Activated CD8-positive, alpha-beta T cell treated with anti-CD3 and anti-CD28 coated beads for 36 hours (primary cell): ENCODE measurements at regions not wholly inside any gene's neighbourhood (a gene's known extent, or its start where the extent isn't known, plus 50 kb on each side); places are given as distances from the start of the nearest gene placed in this dataset.
"Not testable (repeated sequence)": the region's sequence is repeated elsewhere in the genome, so short reads cannot be mapped to it uniquely, and the experiment has no call there.

ENCODE experiments used
- ATAC-seq: fragments of 200-7000 bp; cut with Tn5 transposase; one replicate; pipeline ENCODE4 v1.10.0; 2021; ENCODE audit warnings: mild to moderate bottlenecking, moderate library complexity
- CTCF ChIA-PET: fragments of 350-600 bp; sonication (Branson Sonifier 250); formaldehyde crosslinking; loops from one replicate; lab custom pipeline; 2021; ENCODE audit warnings: antibody characterized with exemption; lab: Charles Lee
- POLR2A ChIA-PET: fragments of 350-600 bp; sonication (Branson Sonifier 250); formaldehyde crosslinking; loops from one replicate; lab custom pipeline; 2021; ENCODE audit warnings: antibody characterized with exemption; lab: Charles Lee
- DNase-seq: peaks from one replicate; pipeline ENCODE4 v3.0.0-alpha.2; 2020
- H3K27ac Mint-ChIP-seq: one replicate; pipeline ENCODE4 v1.8.0; 2021; ENCODE audit warnings: mild to moderate bottlenecking, mixed read lengths
- H3K27me3 Mint-ChIP-seq: one replicate; pipeline ENCODE4 v1.8.0; 2021; ENCODE audit warnings: mixed read lengths
- H3K36me3 Mint-ChIP-seq: one replicate; pipeline ENCODE4 v1.8.0; 2021; ENCODE audit warnings: low read depth, mixed read lengths
- H3K4me1 Mint-ChIP-seq: one replicate; pipeline ENCODE4 v1.8.0; 2021; ENCODE audit warnings: low read depth, mixed read lengths
- H3K4me3 Mint-ChIP-seq: one replicate; pipeline ENCODE4 v1.8.0; 2021; ENCODE audit warnings: mild to moderate bottlenecking, moderate library complexity, mixed read lengths
- H3K9me3 Mint-ChIP-seq: one replicate; pipeline ENCODE4 v1.8.0; 2021; ENCODE audit warnings: mixed read lengths
- intact Hi-C: fragments of 100-400 bp; cut with micrococcal nuclease; formaldehyde crosslinking; loops from one replicate; pipeline ENCODE4 v1.10.0; 2022
- TF ChIP-seq, protein P1 (sequence below): fragments of 200-600 bp; IDR thresholded peaks from one replicate; pipeline ENCODE4 v1.8.0; 2022; ENCODE audit warnings: antibody characterized with exemption, mild to moderate bottlenecking

DNA sequence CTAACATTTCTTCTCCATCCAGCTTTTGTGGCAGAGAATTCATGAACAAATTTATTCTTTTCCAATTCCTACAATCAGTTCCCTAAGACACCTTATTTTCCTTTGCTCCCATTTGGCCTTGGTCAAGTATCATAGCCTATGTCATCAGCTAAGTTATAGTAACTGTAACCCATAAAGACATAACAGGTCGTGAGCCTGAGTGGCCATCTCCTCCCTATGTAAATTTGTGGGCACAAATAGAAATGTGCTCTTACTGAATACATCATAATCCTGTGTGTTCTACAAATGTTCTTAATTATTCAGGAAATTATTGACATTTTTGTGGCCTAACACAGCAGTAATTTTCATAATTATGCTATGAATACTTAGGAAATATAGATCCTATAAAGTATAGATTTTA lies 108.9 kb upstream of the ZNF717 start:
- intact Hi-C loops = no loop called here
- Mint-ChIP-seq H3K36me3 (no peaks in the 10 kb centered on the region), H3K4me3 (no peak overlapping the region), H3K27ac (no peak overlapping the region), H3K4me1 (no peaks in the 10 kb centered on the region), H3K27me3 (no peaks in the 10 kb centered on the region), H3K9me3 (peaks cover 4% of the 10 kb centered on the region)
- TF ChIP-seq, protein P1, sequence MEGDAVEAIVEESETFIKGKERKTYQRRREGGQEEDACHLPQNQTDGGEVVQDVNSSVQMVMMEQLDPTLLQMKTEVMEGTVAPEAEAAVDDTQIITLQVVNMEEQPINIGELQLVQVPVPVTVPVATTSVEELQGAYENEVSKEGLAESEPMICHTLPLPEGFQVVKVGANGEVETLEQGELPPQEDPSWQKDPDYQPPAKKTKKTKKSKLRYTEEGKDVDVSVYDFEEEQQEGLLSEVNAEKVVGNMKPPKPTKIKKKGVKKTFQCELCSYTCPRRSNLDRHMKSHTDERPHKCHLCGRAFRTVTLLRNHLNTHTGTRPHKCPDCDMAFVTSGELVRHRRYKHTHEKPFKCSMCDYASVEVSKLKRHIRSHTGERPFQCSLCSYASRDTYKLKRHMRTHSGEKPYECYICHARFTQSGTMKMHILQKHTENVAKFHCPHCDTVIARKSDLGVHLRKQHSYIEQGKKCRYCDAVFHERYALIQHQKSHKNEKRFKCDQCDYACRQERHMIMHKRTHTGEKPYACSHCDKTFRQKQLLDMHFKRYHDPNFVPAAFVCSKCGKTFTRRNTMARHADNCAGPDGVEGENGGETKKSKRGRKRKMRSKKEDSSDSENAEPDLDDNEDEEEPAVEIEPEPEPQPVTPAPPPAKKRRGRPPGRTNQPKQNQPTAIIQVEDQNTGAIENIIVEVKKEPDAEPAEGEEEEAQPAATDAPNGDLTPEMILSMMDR = no peak
- DNase-seq = no peak
- no peak for ATAC-seq
- POLR2A ChIA-PET = no interaction called here
- CTCF ChIA-PET = no interaction called here

DNA sequence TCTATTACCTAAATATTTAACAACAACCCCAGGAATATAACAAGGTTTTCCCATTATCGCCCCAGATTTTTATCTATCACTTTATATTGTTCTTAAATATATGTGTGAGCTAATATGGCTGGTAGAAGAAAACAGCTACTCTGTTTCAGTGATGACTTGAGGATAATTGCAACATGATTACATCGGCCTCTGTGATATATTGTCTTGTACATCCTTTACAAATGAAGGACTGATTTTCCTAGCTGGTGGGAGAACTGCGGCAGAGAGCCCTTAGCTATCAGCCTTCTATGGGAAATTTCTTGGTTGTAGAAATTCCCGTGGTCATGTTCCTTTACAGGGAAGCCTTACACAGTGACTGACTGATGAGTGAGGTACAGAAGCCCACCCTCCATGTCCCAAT lies 110.9 kb upstream of the ZNF717 start:
- intact Hi-C loops = no loop called here
- ChIA-PET POLR2A (no interaction called here), CTCF (no interaction called here)
- Mint-ChIP-seq H3K36me3 (no peaks in the 10 kb centered on the region), H3K27me3 (no peaks in the 10 kb centered on the region), H3K27ac (no peak overlapping the region), H3K4me1 (no peaks in the 10 kb centered on the region), H3K4me3 (no peak overlapping the region), H3K9me3 (peaks cover 4% of the 10 kb centered on the region)
- ATAC-seq = no peak
- TF ChIP-seq, protein P1 = no peak
- no peak for DNase-seq

DNA sequence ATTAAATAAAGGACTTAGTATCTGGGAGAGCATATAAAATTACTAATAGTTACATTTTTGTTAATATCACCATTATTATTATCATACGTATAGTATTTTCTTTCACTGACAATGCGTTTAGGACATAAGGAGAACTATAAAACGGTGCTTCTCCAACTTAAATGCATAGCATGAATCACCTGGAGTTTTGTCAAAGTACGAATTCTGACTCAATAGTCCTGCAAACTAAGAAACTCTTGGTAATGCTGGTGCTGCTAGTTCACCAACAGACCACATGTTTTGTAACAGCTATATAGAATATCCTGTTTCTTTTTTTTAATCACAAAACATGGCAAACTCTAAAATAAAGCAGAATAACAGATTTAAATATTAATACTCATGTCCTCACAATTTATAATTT lies 116.1 kb upstream of the ZNF717 start:
- not testable (repeated sequence) for H3K4me1 Mint-ChIP-seq

DNA sequence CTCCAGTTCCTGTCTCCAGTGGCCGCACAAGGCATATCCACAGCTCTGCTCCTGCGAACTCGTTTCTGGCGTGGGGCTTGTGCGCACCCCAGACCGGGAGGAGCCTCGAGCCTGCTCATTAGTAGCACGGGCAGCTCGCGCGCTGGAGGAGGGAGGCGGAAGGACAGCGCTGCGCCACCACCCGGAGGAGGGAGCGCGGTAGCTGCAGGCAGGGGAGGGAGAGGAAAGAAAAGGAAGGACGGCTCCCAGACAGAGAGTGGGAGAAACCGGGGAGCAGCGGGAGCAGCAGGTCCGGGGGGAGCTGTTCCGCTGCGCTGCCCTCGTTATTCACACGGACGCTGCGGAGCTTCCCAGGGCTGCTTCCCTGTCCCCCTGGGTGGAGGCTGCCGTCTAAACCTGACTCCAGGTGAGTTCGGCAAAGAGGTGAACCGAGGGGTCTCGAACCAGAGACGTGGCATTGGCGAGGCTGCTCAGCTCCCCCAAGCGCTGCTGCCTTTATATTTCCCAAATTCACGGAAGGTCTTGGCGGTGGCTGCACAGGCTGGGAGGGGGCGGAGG lies 121.3 kb upstream of the ZNF717 start:
- intact Hi-C loops = no loop called here
- ATAC-seq = no peak
- ChIA-PET CTCF (no interaction called here), POLR2A (no interaction called here)
- TF ChIP-seq, protein P1 = no peak
- H3K27me3 Mint-ChIP-seq = peaks cover 2% of the 10 kb centered on the region
- no peak for DNase-seq
- no peaks in the 10 kb centered on the region for H3K4me1 Mint-ChIP-seq
- H3K36me3 Mint-ChIP-seq = no peaks in the 10 kb centered on the region
- H3K9me3 Mint-ChIP-seq = peaks cover 9% of the 10 kb centered on the region
- H3K4me3 Mint-ChIP-seq = no peak overlapping the region
- no peak overlapping the region for H3K27ac Mint-ChIP-seq

More for the DNA sequence above, 116.1 kb upstream of the ZNF717 start:
- H3K9me3 Mint-ChIP-seq, H3K4me3 Mint-ChIP-seq, POLR2A ChIA-PET, H3K27ac Mint-ChIP-seq, ATAC-seq, H3K36me3 Mint-ChIP-seq, CTCF ChIA-PET, intact Hi-C loops, DNase-seq, H3K27me3 Mint-ChIP-seq: not testable (repeated sequence)

DNA sequence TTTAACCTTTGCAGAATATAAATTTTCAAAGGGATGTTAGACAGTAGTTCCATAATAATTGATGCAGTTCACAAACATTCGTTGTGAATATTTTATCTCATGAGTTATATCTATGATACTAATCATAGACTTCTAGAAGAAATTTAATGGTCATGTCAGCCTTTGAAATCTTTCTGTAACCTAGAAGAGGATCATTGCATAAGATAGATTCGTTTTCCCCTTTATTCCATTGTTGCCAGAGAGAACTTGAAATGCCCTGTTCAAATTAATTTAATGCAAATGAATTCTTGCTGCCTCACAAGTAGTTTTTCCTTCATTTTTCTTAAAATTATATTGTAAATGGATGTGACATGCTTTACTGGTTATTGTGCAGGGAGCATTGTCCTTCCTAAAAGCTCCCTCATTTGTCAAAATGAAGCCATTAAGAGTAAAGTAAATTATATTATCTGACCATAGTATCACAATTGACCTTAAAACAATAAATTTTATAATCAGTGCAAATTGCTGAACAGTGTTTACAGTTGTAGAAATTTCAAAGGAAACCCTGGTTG lies 128.5 kb upstream of the ZNF717 start:
- DNase-seq = no peak
- CTCF ChIA-PET = no interaction called here
- intact Hi-C loops = no loop called here
- Mint-ChIP-seq H3K4me1 (no peaks in the 10 kb centered on the region), H3K4me3 (no peak overlapping the region), H3K9me3 (peaks cover 8% of the 10 kb centered on the region), H3K27ac (no peak overlapping the region), H3K27me3 (no peaks in the 10 kb centered on the region), H3K36me3 (no peaks in the 10 kb centered on the region)
- TF ChIP-seq, protein P1 = no peak
- POLR2A ChIA-PET = no interaction called here
- ATAC-seq = no peak

DNA sequence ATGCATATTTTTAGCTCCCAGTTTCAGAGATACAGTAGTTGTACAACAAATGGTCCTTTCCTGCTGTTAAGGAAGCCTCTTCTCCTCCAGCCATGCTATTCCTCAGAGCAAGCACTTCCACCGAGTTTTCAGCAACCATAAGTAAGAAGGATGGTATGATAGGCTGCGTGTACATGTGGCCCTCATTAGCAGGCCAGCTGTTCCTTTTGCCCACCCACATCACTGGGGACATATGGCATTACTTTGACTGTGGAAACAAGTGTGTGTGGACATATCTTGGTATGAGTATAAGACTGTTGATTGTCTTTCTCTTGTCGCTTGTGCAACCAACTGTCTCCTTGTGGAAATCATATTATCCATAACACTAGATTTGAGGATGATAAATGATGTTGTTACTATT lies 129.4 kb upstream of the ZNF717 start:
- H3K27ac Mint-ChIP-seq, H3K36me3 Mint-ChIP-seq, intact Hi-C loops, DNase-seq, H3K4me1 Mint-ChIP-seq, CTCF ChIA-PET, H3K4me3 Mint-ChIP-seq, H3K27me3 Mint-ChIP-seq, ATAC-seq, POLR2A ChIA-PET: not testable (repeated sequence)
- H3K9me3 Mint-ChIP-seq = peaks cover 11% of the 10 kb centered on the region
